GM18499 (cell line): ENCODE measurements at regions not wholly inside any gene's neighbourhood (a gene's known extent, or its start where the extent isn't known, plus 50 kb on each side); places are given as distances from the start of the nearest gene placed in this dataset.
"Not testable (repeated sequence)": the region's sequence is repeated elsewhere in the genome, so short reads cannot be mapped to it uniquely, and the experiment has no call there.

Experiments
- ATAC-seq: cut with Tn5 transposase; IDR thresholded peaks from one replicate; pipeline ENCODE4 v1.9.1; 2021; ENCODE audit warnings: moderate number of reproducible peaks; ENCODE audit not compliant: insufficient read depth, unreplicated experiment

DNA sequence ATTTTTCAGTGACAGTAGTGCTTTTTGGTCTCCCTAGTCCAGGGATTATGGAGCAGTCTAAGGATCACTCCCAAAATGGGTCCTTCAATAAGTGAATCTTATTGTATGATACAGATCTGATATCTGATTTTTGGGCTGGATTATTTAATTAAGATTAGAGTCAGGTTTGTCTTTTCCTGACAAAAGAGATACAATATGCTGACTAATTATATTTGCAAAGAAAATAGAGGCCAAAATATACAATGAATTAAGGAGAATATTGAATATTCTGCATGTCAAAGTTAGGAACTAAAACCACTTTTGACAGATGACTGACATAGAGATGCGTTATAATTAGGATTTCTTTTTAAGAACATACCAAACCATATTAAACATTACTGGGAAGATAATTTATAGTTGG lies 175.2 kb downstream of the FOXG1 start:
- ATAC-seq: no peak

DNA sequence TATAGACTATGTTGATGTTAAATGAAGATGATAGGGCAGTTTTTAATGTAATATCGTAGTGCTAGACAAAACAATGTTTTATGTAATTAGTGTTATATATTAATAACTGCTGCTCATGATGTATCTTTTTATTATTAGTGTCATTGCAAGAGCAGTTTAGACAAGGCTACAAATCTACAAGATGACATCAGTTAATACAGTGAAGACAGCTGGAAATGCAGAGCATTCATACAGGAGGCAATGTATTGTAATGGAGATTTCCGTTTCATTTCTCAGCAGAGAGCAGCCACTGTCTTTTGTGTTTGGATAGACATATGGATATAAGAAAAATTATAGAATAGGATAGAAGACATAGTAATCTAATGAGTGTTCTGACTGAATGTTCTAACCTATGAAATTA lies 178.0 kb downstream of the FOXG1 start:
- ATAC-seq: no peak

DNA sequence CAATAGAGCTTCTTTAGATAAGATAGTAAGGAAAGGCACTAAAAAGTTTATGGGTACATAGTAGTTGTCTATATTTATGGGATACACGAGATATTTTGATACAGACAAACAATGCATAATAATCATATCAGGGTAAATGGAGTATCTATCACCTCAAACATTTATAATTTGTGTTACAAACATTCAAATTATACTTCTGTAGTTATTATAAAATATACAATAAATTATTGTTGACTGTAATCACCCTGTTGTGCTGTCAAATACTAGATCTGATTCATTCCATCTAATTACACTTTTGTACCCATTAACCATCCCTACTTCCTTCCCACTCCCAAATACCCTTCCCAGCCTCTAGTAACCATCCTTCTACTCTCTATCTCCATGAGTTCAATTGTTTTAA lies 179.7 kb downstream of the FOXG1 start:
- no peak for ATAC-seq

DNA sequence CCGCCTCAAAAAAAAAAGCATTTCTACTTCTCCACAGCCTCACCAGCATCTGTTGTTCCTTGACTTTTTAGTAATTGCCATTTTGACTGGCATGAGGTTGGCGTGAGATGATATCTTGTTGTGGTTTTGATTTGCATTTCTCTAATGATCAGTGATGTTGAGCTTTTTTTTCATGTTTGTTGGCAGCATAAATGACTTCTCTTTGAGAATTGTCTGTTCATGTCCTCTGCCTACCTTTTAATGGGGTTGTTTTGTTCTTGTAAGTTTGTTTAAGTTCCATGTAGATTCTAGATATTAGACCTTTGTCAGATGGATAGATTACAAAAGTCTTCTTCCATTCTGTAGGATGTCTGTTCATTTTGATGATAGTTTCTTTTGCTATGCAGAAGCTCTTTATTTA lies 182.9 kb downstream of the FOXG1 start:
- no peak for ATAC-seq

DNA sequence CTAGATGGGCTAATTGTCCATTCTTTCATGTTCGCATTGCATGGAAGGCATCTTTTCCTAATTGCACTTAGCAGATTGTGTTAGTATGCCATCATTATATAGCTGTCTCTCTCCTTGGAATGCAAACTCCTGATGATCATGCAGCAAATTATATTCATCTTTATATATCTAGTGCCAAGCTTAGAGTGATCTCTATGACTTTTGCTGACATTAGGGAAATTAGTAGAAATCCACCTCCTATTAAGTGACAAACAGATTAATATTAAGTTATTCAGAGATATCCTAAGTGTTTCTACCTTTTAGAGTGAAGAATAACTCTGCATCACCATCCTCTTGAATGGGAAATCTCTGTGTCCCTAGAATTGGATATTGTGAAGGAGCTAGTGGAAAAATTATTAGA lies 185.6 kb downstream of the FOXG1 start:
- no peak for ATAC-seq

DNA sequence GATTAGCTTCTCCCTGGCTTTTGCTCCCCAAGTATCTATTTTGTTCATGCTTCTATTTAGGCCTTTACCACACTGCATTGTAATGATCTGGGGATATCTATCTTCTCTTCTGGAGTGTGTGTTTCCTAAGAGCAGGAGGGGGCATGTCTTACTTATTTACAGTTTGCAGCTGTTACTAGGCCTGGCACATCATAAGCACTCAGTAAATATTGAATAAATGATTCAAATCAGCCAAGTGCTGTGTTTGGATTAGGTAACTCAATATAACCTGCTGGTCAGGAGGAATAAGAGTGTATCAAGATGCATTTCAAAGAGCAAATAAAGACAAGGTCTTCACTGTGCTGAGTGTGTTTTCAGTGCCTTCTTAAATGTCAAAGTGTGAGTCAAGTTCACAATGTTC lies 186.1 kb downstream of the FOXG1 start:
- no peak for ATAC-seq

DNA sequence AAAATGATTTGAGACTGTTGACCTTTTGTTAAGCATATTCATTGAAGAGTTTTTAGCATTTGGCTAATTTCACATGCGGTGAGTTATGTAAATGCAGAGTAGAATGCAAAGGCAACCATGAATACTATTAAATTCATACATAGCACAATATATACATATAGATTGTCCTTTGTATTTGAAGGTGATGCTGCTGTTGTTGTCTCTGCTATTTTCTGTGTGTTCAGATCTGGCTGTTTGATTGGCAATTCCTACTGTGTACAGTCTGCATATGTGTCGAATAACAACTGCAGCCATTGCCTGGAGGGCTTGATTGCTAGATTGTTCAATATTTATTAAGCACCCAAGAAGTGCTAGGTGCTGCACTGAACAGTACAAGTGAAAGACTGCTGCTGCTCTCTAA lies 187.4 kb downstream of the FOXG1 start:
- no peak for ATAC-seq

DNA sequence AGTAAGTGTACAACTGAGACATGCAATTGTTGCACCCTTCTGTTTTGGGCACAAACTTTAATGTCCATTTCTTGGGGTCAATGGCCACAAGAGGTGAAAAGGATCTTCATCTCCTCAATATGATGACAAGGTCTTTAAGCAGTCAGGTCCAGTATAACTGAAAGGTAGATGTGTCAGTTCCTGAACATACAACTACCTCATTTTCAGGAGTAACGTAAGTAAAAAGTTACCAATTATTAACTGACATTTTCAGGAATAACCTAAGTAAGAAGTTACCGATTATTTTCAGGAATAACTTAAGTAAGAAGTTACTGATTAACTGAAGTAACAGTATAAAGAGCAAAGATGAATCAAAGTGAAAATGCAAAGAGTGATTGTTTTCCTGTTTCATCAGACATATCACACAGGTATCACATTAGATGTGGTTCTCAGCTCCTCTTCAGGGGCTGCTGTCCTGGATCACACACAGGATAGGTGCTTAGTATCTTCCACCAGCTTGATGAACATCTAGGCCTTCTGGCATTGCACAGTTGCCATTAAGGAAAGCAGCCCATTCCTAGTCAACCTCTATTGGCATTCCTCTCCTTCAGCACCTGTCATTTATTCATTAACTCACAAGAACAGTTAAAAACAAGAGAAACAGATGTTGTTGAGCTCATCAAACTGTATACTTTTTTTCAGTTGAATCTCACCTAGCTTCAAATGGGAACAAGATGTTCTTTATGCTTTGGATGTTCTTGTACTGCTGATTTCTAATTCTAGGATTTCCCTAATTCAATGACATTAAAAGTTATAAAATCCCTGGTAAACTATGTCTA lies 200.0 kb downstream of the FOXG1 start:
- ATAC-seq: no peak

DNA sequence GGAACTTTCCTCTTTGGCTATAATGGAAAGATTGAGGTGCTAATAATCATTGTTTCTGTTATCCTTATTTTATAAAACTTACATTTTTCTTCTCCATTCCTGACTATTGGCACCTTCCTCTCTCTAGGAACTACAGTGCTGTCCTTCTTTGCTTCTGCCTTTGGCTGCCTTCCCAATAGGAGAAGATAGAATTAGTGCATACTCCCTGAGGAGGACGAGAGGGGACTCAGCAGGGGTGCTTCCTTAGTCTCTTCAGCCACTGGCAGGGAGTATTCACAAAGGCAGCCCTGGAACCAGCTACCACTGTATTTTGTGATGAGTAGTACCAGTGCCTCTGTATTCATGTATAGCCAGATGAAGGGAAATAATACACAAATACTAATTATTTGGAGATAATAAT lies 208.5 kb downstream of the FOXG1 start:
- no peak for ATAC-seq

DNA sequence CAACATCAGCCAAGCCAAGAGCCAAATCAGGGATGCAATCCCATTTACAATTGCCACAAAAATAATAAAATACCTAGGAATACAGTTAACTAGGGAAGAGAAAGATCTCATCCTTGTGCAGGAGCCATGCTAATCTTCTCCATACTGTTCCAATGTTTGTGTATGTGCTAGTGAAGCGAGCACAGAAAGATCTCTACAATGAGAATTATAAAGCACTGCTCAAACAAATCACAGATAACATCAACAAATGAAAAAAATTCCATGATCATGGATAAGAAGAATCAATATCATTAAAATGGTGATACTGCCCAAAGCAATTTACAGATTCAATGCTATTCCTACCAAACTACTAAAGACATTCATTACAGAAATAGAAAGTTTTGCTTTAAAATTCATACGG lies 215.6 kb downstream of the FOXG1 start:
- no peak for ATAC-seq

DNA sequence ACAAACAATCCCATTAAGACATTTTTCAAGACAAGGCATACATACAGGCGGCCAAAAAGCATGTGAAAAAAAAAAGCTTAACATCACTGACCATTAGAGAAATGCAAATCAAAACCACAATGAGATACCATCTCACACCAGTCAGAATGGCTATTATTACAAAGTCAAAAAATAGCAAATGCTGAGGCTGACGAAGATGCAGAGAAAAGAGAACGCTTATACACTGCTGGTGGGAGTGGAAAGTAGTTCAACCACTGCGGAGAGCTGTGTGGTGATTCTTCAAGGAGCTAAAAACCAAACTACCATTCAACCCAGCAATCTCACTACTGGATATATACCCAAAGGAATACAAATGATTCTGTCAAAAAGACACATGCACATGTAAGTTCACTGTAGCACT lies 216.7 kb downstream of the FOXG1 start:
- no peak for ATAC-seq

DNA sequence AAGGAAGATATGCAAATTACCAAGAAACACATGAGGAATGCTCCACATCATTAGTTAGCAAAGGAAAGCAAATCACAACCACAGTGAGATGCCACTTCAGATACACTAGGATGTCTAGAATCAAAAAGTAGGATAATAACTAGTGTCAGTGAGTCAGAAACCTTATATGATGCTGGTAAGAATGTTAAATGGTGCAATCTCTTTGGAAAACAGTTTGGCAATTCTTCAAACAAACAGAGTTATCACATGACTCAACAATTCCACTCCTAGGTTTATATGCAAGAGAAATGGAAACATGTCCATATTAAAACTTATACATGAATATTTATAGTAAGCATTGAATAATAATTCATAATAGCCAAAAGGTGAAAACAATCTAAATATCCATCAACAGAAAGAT lies 220.9 kb downstream of the FOXG1 start:
- ATAC-seq: no peak

DNA sequence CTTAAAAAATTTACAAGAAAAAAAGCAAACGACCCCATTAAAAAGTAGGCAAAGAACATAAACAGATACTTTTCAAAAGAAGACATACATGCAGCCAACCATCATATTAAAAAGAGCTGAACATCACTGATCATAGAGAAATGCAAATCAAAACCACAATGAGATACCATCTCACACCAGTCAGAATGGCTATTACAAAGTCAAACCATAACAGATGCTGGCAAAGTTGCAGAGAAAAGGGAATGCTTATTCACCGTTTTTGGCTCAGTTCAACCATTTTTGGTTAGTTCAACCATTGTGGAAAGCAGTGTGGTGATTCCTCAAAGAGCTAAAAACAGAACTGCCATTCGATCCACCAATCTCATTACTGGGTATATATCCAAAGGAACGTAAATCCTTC lies 230.6 kb downstream of the FOXG1 start:
- ATAC-seq: not testable (repeated sequence)

DNA sequence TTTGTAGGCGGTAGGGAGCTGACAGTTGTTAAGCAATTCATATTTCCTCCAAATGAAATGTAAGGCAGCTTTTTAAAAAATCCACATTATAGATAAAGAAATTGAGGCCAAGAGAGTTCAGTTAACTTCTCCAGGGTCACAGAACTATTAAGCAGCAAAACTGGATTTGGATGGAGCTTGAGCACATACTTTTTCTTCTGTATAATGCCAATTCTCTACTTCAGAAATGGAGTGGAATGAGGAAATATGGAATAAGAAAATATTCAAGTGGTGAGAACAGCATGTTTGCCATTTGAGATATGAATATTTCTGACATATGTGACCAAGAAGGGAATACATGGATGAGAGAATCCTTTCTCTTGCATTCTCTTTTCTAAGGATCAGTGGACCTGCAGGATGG lies 233.1 kb downstream of the FOXG1 start:
- no peak for ATAC-seq

DNA sequence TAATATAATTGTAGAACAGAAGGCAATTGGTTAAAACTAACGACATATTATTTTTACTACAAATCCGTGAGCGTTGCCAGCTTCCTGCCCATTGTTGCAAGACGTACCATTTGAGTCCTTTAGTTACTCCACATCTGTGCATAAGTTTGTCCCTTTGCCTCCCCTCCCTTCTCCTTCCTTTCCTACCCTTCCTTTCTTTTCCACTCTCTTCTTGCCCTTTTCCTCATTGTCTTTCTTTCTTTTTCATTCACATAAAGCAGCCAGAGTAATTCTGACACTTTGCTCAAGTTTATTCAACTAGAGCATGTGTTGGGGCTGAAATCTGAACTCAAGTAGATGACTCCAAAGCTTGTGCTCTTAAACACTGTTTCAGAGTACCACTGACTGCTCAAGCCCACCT lies 239.1 kb downstream of the FOXG1 start:
- no peak for ATAC-seq

DNA sequence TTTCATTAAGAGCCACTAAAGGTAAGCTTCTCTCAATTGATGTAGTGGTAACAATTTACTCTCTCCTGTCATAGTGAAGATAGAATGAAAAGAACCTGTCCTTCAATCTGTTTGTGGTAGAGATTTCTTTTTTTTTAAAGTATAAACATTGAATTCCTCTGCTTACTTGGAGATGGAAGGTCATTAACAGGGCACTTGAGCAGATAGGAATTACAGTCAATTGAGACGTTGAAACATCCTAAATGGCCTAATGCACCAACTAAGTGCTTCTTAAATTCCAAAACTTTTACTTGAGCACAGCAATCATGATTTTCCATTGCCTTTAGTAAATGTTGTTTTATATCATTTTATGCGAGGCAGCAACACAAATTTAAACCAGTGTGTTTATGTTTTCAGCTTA lies 241.4 kb downstream of the FOXG1 start:
- ATAC-seq: no peak

DNA sequence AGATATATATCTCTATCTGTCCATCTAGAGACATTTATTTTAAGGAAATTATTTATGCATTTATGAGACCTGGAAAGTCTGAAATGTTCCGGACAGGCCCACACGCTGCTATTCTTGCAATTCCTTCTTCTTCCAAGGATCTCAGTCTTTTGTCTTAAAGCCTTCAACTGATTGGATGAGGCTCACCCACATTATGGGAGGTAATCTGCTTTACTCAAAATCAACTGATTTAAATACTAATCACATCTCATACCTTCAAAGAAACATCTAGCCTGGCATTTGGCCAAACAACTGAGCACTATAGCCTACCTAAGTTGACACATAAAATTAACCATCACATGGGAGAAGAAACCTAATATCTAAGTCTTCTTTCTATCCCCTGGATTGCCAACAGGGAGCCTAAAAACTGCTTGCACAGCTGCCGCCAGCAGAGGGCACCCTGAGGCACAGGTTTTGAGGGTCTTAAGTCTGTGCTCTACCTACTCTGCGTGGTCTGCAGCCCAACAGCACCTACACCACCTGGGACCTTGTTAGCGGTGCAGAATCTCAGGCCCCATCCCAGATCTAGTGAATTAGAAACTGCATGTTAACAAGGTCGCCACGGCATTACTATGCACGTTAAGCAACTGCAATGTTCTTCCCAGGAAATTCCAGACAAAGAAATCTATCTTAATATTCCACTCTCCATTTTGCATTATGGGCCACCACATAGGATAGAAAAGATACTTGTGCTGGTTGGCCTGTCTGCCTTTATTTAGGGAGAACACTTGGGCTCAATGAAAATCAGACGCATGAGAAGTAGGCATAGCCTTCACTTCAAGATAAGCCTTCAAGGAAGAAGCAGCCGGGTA lies 249.7 kb downstream of the FOXG1 start:
- no peak for ATAC-seq

DNA sequence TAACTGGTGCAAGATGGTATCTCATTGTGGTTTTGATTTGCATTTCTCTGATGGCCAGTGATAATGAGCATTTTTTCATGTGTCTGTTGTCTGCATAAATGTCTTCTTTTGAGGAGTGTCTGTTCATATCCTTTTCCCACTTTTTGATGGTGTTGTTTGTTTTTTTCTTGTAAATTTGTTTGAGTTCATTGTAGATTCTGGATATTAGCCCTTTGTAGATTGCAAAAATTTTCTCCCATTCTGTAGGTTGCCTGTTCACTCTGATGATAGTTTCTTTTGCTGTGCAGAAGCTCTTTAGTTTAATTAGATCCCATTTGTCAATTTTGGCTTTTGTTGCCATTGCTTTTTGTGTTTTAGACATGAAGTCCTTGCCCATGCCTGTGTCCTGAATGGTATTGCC lies 256.9 kb downstream of the FOXG1 start:
- ATAC-seq: not testable (repeated sequence)

DNA sequence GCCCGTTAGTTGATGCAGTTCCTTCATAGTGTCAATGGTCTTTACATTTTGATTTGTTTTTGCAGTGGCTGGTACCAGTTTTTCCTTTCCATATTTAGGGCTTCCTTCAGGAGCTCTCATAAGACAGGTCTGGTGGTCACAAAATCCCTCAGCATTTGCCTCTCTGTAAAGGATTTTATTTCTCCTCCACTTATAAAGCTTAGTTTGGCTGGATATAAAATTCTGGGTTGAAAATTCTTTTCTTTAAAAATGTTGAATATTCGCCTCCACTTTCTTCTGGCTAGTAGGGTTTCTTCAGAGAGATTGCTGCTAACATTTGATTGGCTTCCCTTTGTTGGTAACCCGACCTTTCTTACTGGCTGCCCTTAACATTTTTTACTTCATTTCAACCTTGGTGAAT lies 260.9 kb downstream of the FOXG1 start:
- not testable (repeated sequence) for ATAC-seq

DNA sequence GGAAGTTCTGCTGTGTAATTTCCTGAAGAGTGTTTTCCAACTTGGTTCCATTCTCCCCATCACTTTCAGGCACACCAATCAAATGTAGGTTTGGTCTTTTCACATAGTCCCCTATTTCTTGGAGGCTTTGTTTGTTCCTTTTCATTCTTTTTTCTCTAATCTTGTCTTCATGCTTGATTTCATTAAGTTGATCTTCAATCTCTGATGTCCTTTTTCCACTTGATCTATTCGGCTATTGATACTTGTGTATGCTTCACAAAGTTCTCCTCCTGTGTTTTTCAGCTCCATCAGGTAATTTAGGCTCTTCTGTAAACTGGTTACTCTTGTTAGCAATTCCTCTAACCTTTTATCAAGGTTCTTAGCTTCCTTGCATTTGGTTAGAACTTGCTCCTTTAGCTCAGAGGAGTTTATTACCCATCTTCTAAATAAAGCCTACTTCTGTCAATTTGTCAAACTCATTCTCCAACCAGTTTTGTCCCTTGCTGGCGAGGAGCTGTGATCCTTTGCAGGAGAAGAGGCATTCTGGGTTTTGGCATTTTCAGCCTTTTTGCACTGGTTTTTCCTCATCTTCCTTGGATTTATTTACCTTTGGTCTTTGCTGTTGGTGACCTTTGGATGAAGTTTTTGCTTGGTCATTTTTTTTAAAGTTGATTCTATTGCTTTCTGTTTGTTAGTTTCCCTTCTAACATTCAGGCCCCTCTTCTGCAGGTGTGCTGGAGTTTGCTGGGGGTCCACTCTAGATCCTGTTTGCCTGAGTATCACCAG lies 261.5 kb downstream of the FOXG1 start:
- not testable (repeated sequence) for ATAC-seq
